ENCODE measurements at regions not wholly inside any gene's neighbourhood (a gene's known extent, or its start where the extent isn't known, plus 50 kb on each side); places are given as distances from the start of the nearest gene placed in this dataset.
"Not testable (repeated sequence)": the region's sequence is repeated elsewhere in the genome, so short reads cannot be mapped to it uniquely, and the experiment has no call there.

- TF ChIP-seq CTCF (IDR thresholded peaks at IDR 0.05 in 8 of 11, conservative IDR thresholded peaks at IDR 0.05 in 3 of 11) (no peak), POLR2A (IDR thresholded peaks at IDR 0.05) (no peak), POLR2AphosphoS5 (IDR thresholded peaks at IDR 0.05) (no peak)
- Histone ChIP-seq H3K4me3 (no peak overlapping the region), H3K27me3 (replicated peaks in 1 of 7) (no peaks in the 10 kb centered on the region), H3K4me1 (no peaks in the 10 kb centered on the region), H3K9me3 (peaks cover 0 to 11% (median 0%) of the 10 kb centered on the region in 8 donors), H3K36me3 (no peaks in the 10 kb centered on the region), H3K27ac (no peak overlapping the region)
- DNase-seq, result no peak
- intact Hi-C loops (cut with DNase I; ENCODE audit: low total_unique reads), result no loop called here
Measured at GRCh38 chr1:222384531-222384930, 163.4 kb downstream of the HHIPL2 start.

GRCh38 chr1:222382171-222382570 is 165.7 kb downstream of the HHIPL2 start:
- Histone ChIP-seq H3K4me3 (no peak overlapping the region), H3K9me3 (peaks cover 0 to 12% (median 0%) of the 10 kb centered on the region in 8 donors), H3K27ac (no peak overlapping the region), H3K27me3 (replicated peaks in 1 of 7) (no peaks in the 10 kb centered on the region), H3K4me1 (no peaks in the 10 kb centered on the region), H3K36me3 (no peaks in the 10 kb centered on the region)
- no peak for TF ChIP-seq POLR2AphosphoS5 (IDR thresholded peaks at IDR 0.05)
- no peak for TF ChIP-seq POLR2A (IDR thresholded peaks at IDR 0.05)
- TF ChIP-seq CTCF (IDR thresholded peaks at IDR 0.05 in 8 of 11, conservative IDR thresholded peaks at IDR 0.05 in 3 of 11), result no peak
- intact Hi-C loops (cut with DNase I; ENCODE audit: low total_unique reads), result no loop called here
- DNase-seq, result no peak
- 63 to 87% (median 77%) methylated on average over 3 of the region's 3 CpGs for WGBS, 5 donors

GRCh38 chr1:222377428-222378088 is 170.3 kb downstream of the HHIPL2 start:
- intact Hi-C loops (cut with DNase I; ENCODE audit: low total_unique reads), result no loop called here
- H3K4me3 ChIP-seq, result no peak overlapping the region
- H3K27me3 ChIP-seq (replicated peaks in 1 of 7), result no peaks in the 10 kb centered on the region
- no peaks in the 10 kb centered on the region for H3K4me1 ChIP-seq
- no peaks in the 10 kb centered on the region for H3K36me3 ChIP-seq
- peaks cover 0 to 12% (median 0%) of the 10 kb centered on the region in 8 donors for H3K9me3 ChIP-seq
- H3K27ac ChIP-seq, result no peak overlapping the region
- no peak for DNase-seq
- no peak for TF ChIP-seq POLR2A (IDR thresholded peaks at IDR 0.05)
- no peak for TF ChIP-seq POLR2AphosphoS5 (IDR thresholded peaks at IDR 0.05)
- no peak for TF ChIP-seq CTCF (IDR thresholded peaks at IDR 0.05 in 8 of 11, conservative IDR thresholded peaks at IDR 0.05 in 3 of 11)
- whole genome bisulfite sequencing, 5 donors, result 62 to 86% (median 75%) methylated on average over 6 of the region's 6 CpGs

GRCh38 chr1:222376791-222377190 is 171.1 kb downstream of the HHIPL2 start:
- H3K36me3 ChIP-seq; H3K4me1 ChIP-seq; H3K27me3 ChIP-seq (replicated peaks in 1 of 7); intact Hi-C loops (cut with DNase I; ENCODE audit: low total_unique reads); DNase-seq; H3K4me3 ChIP-seq; H3K27ac ChIP-seq: not testable (repeated sequence)
- 73 to 94% (median 91%) methylated on average over 1 of the region's 1 CpG for WGBS, 5 donors
- peaks cover 0 to 12% (median 0%) of the 10 kb centered on the region in 8 donors for H3K9me3 ChIP-seq

- no peaks in the 10 kb centered on the region for H3K4me1 ChIP-seq
- 90 to 98% (median 94%) methylated on average over 2 of the region's 2 CpGs for WGBS, 5 donors
- H3K4me3 ChIP-seq, result no peak overlapping the region
- H3K27me3 ChIP-seq (replicated peaks in 1 of 7), result no peaks in the 10 kb centered on the region
- no peaks in the 10 kb centered on the region for H3K36me3 ChIP-seq
- no peak for TF ChIP-seq POLR2A (IDR thresholded peaks at IDR 0.05)
- TF ChIP-seq CTCF (IDR thresholded peaks at IDR 0.05 in 8 of 11, conservative IDR thresholded peaks at IDR 0.05 in 3 of 11), result no peak
- no peak for TF ChIP-seq POLR2AphosphoS5 (IDR thresholded peaks at IDR 0.05)
- DNase-seq, result no peak
- peaks cover 0 to 12% (median 0%) of the 10 kb centered on the region in 8 donors for H3K9me3 ChIP-seq
- intact Hi-C loops (cut with DNase I; ENCODE audit: low total_unique reads), result no loop called here
- H3K27ac ChIP-seq, result no peak overlapping the region
Measured at GRCh38 chr1:222375701-222376100, 172.2 kb downstream of the HHIPL2 start.
